Ovary (tissue), 3 donors: ENCODE measurements at regions not wholly inside any gene's neighbourhood (a gene's known extent, or its start where the extent isn't known, plus 50 kb on each side); places are given as distances from the start of the nearest gene placed in this dataset.

Source experiments
- CTCF ChIP-seq, 3 donors: fragments of 450-650 bp in 2 of 3; fragments of 200-600 bp in 1 of 3; IDR thresholded peaks; one replicate each; pipeline versions ENCODE4 v1.5.1 to v1.8.0; 2016 to 2022; ENCODE audit warnings: antibody characterized with exemption in 3 of 3, mild to moderate bottlenecking in 1 of 3
- EP300 ChIP-seq: sonication (generic); formaldehyde crosslinking; IDR thresholded peaks from one replicate; pipeline ENCODE4 v1.6.1; 2017; ENCODE audit warnings: antibody characterized with exemption
- POLR2A ChIP-seq: fragments of 450-650 bp; IDR thresholded peaks from one replicate; pipeline ENCODE4 v1.6.1; 2017; ENCODE audit warnings: antibody characterized with exemption, mild to moderate bottlenecking, moderate library complexity
- donor health status: DM: no; HTN: no; CAD: no.

GRCh38 chr2:7907041-7907440 is 774.8 kb upstream of the ID2 start:
- TF ChIP-seq CTCF (IDR thresholded peaks at IDR 0.05), result no peak
- no peak for TF ChIP-seq POLR2A
- no peak for TF ChIP-seq EP300
